ENCODE measurements at regions not wholly inside any gene's neighbourhood (a gene's known extent, or its start where the extent isn't known, plus 50 kb on each side); places are given as distances from the start of the nearest gene placed in this dataset.

DNA sequence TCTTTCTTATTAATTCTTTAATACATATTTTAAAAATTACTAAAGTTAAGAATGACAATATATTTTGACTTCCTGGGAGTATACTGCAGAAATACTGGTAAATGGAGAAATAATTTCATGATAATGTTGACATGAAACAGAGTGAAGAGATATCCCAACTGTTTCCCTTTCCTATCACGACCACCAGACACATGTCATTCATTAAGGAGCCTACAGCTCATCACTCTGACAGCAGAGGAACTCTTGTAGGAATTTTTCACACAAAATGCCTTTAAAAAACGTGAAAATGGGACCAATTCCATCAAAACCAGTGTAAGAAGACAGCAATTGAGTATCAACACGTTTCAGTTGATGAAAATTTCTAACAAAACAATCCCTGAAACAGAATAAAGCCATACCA is 172.9 kb upstream of the CPHXL start:
- no peaks in the 10 kb centered on the region for H3K27me3 ChIP-seq (ENCODE audit: control insufficient read depth in 2 of 2, insufficient read depth in 2 of 2, low read length in 2 of 2)
- no peaks in the 10 kb centered on the region for H3K79me2 ChIP-seq (ENCODE audit: control insufficient read depth, insufficient read depth, low read length)
- BruUV-seq (replicated peaks) = no TSS peak
- no peaks in the 10 kb centered on the region for H3K9me3 ChIP-seq (replicated peaks; ENCODE audit: control insufficient read depth, insufficient read depth, low read length)
- POLR2A ChIA-PET = no interaction called here
- no peaks in the 10 kb centered on the region for H4K20me1 ChIP-seq (replicated peaks; ENCODE audit: control insufficient read depth, extremely low read depth, insufficient read depth, low read length)
- TF ChIP-seq EZH2 (IDR thresholded peaks at IDR 0.05; ENCODE audit: borderline replicate concordance, low read depth, low read length, severe bottlenecking) (no peak), JUN (IDR thresholded peaks at IDR 0.05; ENCODE audit: borderline replicate concordance, insufficient read depth, insufficient read length, low read depth) (no peak), MYC (IDR thresholded peaks at IDR 0.05; ENCODE audit: low read depth, low read length) (no peak)
- no peak overlapping the region for H2AFZ ChIP-seq (ENCODE audit: low read depth, low read length)
- intact Hi-C loops (cut with micrococcal nuclease) (no loop called here), dilution Hi-C loops (cut with MboI; ENCODE audit: extremely low pct_ligation_motif_present, low sequenced_read_pairs) (no loop called here)
- no peak for FAIRE-seq
- H3K4me2 ChIP-seq (ENCODE audit: insufficient read depth, low read length) = no peak overlapping the region
- H3K9ac ChIP-seq (replicated peaks; ENCODE audit: extremely low read depth, insufficient read depth, low read length) = no peak overlapping the region
- H3K36me3 ChIP-seq (ENCODE audit: control insufficient read depth in 2 of 2, extremely low read depth in 1 of 2, insufficient read depth in 2 of 2, low read length in 2 of 2) = no peaks in the 10 kb centered on the region
- H3K9me1 ChIP-seq (replicated peaks; ENCODE audit: control insufficient read depth, extremely low read depth, insufficient read depth, low read length) = no peaks in the 10 kb centered on the region
- CTCF ChIA-PET = no interaction called here
- H3K27ac ChIP-seq (ENCODE audit: insufficient read depth, low read depth, low read length) = no peak overlapping the region
- no peak overlapping the region for H3K4me3 ChIP-seq (replicated peaks in 1 of 3; ENCODE audit: insufficient read depth in 1 of 3, low read depth in 1 of 3, low read length in 3 of 3)
- no peaks in the 10 kb centered on the region for H3K4me1 ChIP-seq (ENCODE audit: control insufficient read depth, extremely low read depth, insufficient read depth, low read length)
- no peak for DNase-seq (ENCODE audit: low read depth, low spot score)

DNA sequence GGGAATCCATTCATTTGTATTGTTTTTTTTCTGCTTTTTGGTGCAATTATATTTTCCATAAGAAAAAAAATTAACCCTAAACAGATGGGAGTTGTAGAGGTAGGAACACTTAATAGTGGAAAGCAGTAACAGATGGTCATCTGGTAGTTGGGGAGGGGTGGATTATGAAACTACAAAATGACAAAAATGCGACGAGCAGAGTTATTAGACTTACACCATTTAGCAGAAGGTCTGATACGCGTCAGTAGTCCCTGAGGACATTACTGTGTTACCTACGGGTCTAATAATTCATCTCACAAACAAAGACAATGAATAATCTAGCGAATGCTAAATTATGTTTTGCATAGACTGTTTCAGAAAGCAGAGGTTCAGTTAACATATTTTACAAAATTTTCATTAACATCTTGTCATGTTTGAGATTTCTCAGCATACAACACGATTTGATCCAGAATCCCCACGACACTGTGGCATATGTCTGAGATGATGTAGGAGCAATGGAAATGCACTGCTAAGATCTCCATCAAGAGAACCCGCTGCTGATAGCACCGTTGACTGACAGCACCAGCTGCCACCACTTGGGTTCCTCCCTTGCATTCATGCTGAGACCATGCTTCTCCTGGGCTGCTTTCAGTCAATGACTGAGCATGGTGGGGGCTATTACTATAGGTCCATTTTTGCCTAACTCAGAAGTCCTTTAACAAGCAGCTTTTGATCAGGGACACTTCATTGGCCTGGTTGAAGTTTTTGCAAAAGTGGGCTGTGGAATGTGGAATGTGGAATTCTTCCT is 182.2 kb upstream of the CPHXL start:
- intact Hi-C loops (cut with micrococcal nuclease) = no loop called here
- CTCF ChIA-PET = no interaction called here

More for the DNA sequence above, 182.2 kb upstream of the CPHXL start:
- Histone ChIP-seq H4K20me1 (replicated peaks; ENCODE audit: control insufficient read depth, extremely low read depth, insufficient read depth, low read length) (no peaks in the 10 kb centered on the region), H3K36me3 (ENCODE audit: control insufficient read depth in 2 of 2, extremely low read depth in 1 of 2, insufficient read depth in 2 of 2, low read length in 2 of 2) (no peaks in the 10 kb centered on the region), H3K4me2 (ENCODE audit: insufficient read depth, low read length) (no peak overlapping the region), H2AFZ (ENCODE audit: low read depth, low read length) (no peak overlapping the region), H3K4me1 (ENCODE audit: control insufficient read depth, extremely low read depth, insufficient read depth, low read length) (no peaks in the 10 kb centered on the region), H3K9me3 (replicated peaks; ENCODE audit: control insufficient read depth, insufficient read depth, low read length) (no peaks in the 10 kb centered on the region), H3K9ac (replicated peaks; ENCODE audit: extremely low read depth, insufficient read depth, low read length) (no peak overlapping the region), H3K27me3 (ENCODE audit: control insufficient read depth in 2 of 2, insufficient read depth in 2 of 2, low read length in 2 of 2) (no peaks in the 10 kb centered on the region), H3K27ac (ENCODE audit: insufficient read depth, low read depth, low read length) (no peak overlapping the region), H3K79me2 (ENCODE audit: control insufficient read depth, insufficient read depth, low read length) (no peaks in the 10 kb centered on the region), H3K9me1 (replicated peaks; ENCODE audit: control insufficient read depth, extremely low read depth, insufficient read depth, low read length) (no peaks in the 10 kb centered on the region), H3K4me3 (replicated peaks in 1 of 3; ENCODE audit: insufficient read depth in 1 of 3, low read depth in 1 of 3, low read length in 3 of 3) (no peak overlapping the region)
- FAIRE-seq (no peak), DNase-seq (ENCODE audit: low read depth, low spot score) (no peak)
- TF ChIP-seq, protein P1, sequence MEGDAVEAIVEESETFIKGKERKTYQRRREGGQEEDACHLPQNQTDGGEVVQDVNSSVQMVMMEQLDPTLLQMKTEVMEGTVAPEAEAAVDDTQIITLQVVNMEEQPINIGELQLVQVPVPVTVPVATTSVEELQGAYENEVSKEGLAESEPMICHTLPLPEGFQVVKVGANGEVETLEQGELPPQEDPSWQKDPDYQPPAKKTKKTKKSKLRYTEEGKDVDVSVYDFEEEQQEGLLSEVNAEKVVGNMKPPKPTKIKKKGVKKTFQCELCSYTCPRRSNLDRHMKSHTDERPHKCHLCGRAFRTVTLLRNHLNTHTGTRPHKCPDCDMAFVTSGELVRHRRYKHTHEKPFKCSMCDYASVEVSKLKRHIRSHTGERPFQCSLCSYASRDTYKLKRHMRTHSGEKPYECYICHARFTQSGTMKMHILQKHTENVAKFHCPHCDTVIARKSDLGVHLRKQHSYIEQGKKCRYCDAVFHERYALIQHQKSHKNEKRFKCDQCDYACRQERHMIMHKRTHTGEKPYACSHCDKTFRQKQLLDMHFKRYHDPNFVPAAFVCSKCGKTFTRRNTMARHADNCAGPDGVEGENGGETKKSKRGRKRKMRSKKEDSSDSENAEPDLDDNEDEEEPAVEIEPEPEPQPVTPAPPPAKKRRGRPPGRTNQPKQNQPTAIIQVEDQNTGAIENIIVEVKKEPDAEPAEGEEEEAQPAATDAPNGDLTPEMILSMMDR (IDR thresholded peaks at IDR 0.05; ENCODE audit: extremely low read depth in 1 of 2, insufficient read depth in 1 of 2, low read depth in 1 of 2, low read length in 2 of 2) = no peak
- TF ChIP-seq MYC (IDR thresholded peaks at IDR 0.05; ENCODE audit: low read depth, low read length) = no peak
- no peak for TF ChIP-seq GATA2 (IDR thresholded peaks at IDR 0.05; ENCODE audit: insufficient read depth, insufficient read length, low read depth, low read length)
- no peak for TF ChIP-seq JUN (IDR thresholded peaks at IDR 0.05; ENCODE audit: borderline replicate concordance, insufficient read depth, insufficient read length, low read depth)
- TF ChIP-seq FOS (IDR thresholded peaks at IDR 0.05; ENCODE audit: borderline replicate concordance, insufficient read depth, low read length) = no peak
- no peak for TF ChIP-seq POLR2A (IDR thresholded peaks at IDR 0.05; ENCODE audit: low read depth, low read length)
- no peak for TF ChIP-seq POLR2AphosphoS5 (IDR thresholded peaks at IDR 0.05; ENCODE audit: insufficient read depth, low read depth, low read length)
- TF ChIP-seq EZH2 (IDR thresholded peaks at IDR 0.05; ENCODE audit: borderline replicate concordance, low read depth, low read length, severe bottlenecking) = no peak
- TF ChIP-seq, protein P2, sequence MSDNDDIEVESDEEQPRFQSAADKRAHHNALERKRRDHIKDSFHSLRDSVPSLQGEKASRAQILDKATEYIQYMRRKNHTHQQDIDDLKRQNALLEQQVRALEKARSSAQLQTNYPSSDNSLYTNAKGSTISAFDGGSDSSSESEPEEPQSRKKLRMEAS (IDR thresholded peaks at IDR 0.05; ENCODE audit: insufficient read depth, insufficient read length) = no peak
- dilution Hi-C loops (cut with MboI; ENCODE audit: extremely low pct_ligation_motif_present, low sequenced_read_pairs) = no loop called here
- POLR2A ChIA-PET = no interaction called here
- BruUV-seq (replicated peaks) = no TSS peak

All from endothelial cell of umbilical vein (primary cell).